Stimulated activated CD8-positive, alpha-beta memory T cell treated with anti-CD3 and anti-CD28 coated beads, Interleukin-4, amount 100 ng/mL, for 48 hours (primary cell): ENCODE measurements at regions not wholly inside any gene's neighbourhood (a gene's known extent, or its start where the extent isn't known, plus 50 kb on each side); places are given as distances from the start of the nearest gene placed in this dataset.

Source experiments
- DNase-seq: peaks from one replicate; pipeline ENCODE4 v3.0.0-alpha.2; 2020

GRCh38 chr11:26202754-26203153 is 129.2 kb upstream of the ANO3 start:
- no peak for DNase-seq

GRCh38 chr11:26204101-26204500 is 127.8 kb upstream of the ANO3 start:
- DNase-seq: no peak

GRCh38 chr11:26204839-26205238 is 127.1 kb upstream of the ANO3 start:
- no peak for DNase-seq

- DNase-seq: no peak
Observed at GRCh38 chr11:26219183-26220117, 112.5 kb upstream of the ANO3 start.

DNA sequence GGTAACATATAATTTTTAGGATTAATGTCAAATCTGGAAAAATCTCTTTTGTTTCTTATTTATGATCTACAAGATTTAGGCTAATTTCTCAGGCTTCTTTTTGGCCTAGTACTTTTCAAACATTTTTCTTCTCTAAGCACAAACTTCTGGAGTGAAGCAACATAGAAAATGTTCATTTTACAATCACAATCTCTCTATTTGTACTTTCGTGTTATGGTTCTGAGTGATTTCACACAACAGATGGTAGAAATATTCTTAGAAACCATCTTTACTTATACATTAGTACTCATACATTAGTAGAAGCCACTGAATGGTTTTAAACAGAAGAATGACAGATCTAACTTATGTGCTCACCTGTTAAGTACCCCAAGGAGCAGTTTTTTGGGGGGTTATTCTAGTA is 106.3 kb upstream of the ANO3 start:
- no peak for DNase-seq

- no peak for DNase-seq
Observed at GRCh38 chr11:26227301-26227746, 104.6 kb upstream of the ANO3 start.

DNA sequence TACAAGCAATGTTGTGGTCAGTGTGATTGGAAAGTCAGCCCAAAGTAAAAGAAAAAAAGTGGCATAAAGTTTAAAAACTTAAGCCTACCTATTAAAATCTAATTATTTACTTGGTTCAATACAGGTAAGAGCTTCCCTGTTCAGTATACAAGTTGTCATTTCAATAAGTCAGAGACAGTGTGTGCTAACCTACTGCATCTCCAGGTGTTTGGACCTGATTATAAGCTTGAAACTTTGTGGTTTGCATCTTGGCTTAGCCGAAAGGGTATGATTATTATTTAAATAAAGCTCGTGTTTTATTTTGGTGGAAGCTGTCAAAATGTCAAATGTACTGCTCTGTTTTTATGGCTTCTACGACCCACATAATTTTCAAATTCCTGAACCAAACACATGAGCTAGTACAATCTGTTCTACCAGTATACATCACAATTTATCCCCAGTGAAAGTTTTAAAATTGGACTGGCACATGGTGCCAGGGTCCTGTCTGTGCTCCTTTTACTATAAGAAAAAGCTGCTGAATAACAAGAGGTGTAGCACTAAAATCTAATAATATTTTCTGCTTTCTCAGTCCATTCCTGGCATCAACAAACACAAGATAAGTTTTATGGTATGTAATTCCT is 103.9 kb upstream of the ANO3 start:
- DNase-seq: no peak

DNA sequence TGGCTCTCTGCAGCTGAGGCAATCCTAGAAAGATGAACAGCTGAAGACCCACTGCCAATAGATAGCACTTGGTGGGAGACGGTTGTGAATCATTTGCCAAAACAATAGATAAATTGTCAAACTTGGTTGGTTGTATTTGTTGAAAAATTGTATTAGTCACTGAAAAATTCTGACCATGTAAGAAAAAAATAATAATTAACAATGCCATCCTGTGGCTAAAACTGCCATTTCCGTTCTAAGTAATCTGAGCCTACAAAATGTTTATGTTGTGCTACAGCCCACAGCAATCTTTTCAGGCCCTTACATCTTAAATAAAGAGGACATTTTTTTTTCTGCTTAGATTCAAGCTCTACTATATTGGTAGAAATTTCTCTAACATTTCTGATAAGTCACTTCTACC is 103.2 kb upstream of the ANO3 start:
- DNase-seq: no peak

DNA sequence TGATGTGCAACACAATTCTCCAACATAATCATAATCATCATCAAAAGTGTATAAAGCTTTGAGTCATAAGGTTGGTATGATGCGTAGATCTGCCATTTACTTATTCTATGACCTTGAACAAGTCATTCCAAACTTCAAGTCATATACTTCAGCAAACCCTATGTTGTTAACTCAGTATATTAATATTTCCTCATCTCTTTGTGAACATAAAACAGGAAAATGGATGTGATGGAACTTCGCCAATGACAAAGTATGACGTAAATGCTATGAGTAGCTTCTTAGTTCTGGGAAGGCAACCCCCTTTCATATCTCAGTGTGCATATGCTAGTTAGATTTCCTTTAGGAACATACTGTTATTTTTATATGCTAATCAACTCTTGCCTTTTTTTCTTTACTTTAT is 102.7 kb upstream of the ANO3 start:
- DNase-seq: no peak

GRCh38 chr11:26229981-26230380 is 101.9 kb upstream of the ANO3 start:
- no peak for DNase-seq

GRCh38 chr11:26231252-26231661 is 100.7 kb upstream of the ANO3 start:
- no peak for DNase-seq

DNA sequence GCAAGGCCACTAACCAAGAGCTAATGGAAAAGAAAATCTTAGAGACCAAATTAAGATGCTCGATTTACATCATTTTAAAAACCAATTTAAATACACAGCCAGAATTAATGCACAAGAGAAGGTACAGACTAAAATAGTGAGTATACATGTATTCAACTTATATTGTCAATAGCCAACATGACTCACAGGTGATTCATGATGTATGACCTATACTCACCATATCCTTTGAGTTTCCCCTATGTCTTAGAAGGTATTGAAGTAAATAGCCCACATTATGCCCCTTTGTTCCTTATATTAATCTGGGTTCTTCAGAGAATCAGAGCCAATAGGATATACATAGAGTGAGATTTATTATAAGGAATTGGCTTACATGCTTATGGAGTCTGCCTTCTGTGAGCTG is 97.5 kb upstream of the ANO3 start:
- DNase-seq: no peak

DNA sequence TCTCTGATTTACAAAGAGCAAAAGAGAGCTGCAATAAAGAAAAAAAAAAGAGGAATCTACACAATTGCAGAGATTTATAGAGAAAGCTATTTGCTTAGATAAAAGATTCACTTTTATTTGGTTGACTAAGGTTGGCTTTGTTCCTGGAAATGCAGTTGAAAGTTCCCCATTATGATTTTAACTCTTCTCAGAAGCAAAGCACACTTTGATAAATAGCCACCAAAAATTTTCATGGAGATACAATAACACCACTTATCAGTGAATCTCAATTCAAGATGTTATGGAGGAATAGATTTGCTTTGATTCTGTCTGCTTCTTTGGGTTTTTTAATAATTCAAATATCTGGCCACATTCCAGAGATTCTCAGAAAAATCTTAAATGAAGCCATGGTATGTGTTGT is 88.5 kb upstream of the ANO3 start:
- no peak for DNase-seq

DNA sequence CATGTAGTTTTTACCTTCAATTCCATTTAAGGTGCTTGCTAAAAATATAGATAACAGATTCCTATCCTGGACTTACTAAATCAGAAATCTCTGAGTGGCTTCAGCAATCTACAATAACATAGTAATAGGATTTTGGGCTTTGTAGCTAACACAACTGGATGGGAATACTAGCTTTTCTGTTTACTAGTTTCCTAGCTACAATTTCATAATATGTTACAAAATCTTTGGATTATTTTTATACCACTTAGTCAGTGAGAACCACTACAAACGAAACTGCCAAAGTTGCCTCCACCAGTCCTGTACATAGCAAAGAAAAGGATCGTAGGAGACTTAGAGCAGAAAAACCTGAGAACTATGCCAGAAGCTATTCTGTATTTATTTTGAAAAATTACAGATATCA is 87.7 kb upstream of the ANO3 start:
- DNase-seq: no peak

DNA sequence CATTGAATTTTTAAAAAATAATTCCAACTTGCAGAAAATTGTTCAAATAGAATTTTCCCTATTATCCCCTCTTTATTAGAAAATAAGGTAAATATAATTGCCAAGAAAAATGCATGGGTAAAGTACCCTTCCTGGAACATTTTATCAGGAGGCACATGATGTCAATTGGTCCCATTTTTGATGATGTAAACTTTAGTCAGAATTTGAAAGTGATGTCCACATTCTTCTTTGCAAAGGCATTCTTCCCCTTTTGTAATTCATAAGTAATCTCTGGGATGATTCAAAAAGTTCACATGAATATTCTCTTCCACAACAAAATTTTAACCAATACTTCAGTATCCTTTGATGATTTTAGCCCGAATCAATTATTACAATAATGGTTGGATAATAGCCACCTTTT is 86.9 kb upstream of the ANO3 start:
- DNase-seq: no peak

GRCh38 chr11:26247340-26247739 is 84.6 kb upstream of the ANO3 start:
- no peak for DNase-seq

- no peak for DNase-seq
Observed at GRCh38 chr11:26248661-26249060, 83.3 kb upstream of the ANO3 start.

GRCh38 chr11:26254378-26254777 is 77.6 kb upstream of the ANO3 start:
- no peak for DNase-seq

- no peak for DNase-seq
Observed at GRCh38 chr11:26263769-26264168, 68.2 kb upstream of the ANO3 start.

DNA sequence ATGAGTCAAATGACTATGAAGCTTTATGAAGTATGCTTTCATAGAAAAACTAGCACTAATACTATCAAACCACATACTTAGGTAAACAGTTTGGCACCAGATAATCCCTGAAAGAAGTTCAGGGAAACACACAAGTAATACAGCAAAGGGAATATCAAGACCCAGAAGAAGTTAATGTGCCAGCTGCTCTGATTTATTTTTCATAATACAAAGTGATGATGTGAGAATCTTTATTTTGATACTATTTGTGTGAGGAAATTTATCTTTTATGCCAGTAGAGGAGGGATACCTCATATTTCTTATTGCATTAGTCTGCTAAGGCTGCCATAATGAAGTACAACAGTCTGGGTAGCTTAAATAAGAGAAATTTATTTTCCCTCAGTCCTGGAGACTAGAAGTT is 67.7 kb upstream of the ANO3 start:
- DNase-seq: no peak

DNA sequence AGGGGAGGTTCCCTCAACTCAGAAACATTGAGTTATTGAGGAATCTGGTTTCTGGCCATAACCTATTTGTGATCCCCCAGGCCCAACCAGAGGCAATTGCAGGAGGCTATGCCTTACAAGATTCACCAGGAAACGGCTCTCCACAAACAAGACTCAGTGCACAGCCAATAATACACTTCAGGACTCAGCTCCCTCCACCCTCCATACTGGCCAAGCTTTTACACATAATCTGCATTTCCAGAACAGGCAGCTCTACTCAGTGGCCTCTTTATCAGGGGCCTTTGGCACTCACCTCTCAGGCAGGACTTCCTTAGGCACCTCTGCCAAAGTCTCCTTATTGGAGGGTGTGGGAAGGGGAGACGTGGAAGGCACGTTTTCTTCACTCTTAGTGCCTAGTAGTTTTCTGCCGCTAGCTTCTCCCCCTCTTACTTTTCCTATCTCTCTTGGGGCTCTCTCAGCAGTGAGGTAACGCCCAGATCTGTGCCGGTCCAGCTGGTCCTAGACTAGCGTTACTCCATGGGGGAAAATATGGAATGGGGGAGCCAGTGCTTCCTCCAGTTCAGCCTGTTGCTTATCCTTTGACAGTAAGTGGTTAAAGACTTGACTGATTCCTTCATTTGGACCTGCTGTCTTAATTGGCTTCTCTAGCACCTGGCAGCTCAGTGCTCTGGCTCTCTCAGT is 62.8 kb upstream of the ANO3 start:
- no peak for DNase-seq

GRCh38 chr11:26271666-26272065 is 60.3 kb upstream of the ANO3 start:
- DNase-seq: no peak

DNA sequence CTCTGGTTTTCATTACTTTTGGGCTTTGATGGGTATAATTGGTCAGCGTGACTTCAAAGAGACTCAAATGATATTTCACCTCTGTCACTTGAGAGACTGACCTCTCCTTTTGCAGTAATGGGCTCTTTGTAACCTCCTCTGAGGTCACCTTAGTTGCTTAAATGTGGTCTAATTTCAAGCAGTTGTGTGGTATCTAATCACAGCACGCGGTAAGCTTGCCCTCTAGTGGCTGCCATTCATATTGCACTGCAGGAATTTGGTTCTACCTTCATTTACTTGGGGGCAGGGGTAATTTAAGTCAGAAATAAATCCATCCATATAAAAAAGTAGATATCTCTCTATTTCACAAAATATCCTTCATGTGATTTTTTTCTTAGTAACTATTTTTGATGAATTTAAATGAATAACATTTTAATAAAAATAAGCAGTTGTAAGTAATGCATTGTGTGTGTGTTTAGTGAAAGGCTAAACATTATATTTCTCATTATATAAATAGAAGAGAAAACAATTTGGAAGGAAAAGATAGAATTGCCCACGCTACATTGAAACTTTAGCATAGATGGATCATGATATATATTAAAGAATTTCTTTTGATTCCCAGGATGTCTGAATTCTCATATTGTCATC is 55.0 kb upstream of the ANO3 start:
- peak; percentile 63 for DNase-seq
